ENCODE measurements at regions not wholly inside any gene's neighbourhood (a gene's known extent, or its start where the extent isn't known, plus 50 kb on each side); places are given as distances from the start of the nearest gene placed in this dataset.
"Not testable (repeated sequence)": the region's sequence is repeated elsewhere in the genome, so short reads cannot be mapped to it uniquely, and the experiment has no call there.

GRCh38 chr9:34907044-34907443 lies 51.0 kb upstream of the PHF24 start:
- Mint-ChIP-seq H3K36me3 (ENCODE audit: low read depth) (no peaks in the 10 kb centered on the region), H3K27me3 (peaks cover 25% of the 10 kb centered on the region), H3K9me3 (no peaks in the 10 kb centered on the region), H3K27ac (no peak overlapping the region), H3K4me3 (no peak overlapping the region), H3K4me1 (ENCODE audit: low read depth) (no peaks in the 10 kb centered on the region)

- no peak overlapping the region for H3K4me3 Mint-ChIP-seq
- H3K4me1 Mint-ChIP-seq (ENCODE audit: low read depth): no peaks in the 10 kb centered on the region
- H3K27ac Mint-ChIP-seq: no peak overlapping the region
- H3K36me3 Mint-ChIP-seq (ENCODE audit: low read depth): no peaks in the 10 kb centered on the region
- H3K9me3 Mint-ChIP-seq: no peaks in the 10 kb centered on the region
- peaks cover 31% of the 10 kb centered on the region for H3K27me3 Mint-ChIP-seq
These were observed 58.4 kb upstream of the PHF24 start for GRCh38 chr9:34899535-34900158.

GRCh38 chr9:34898846-34899245 lies 59.2 kb upstream of the PHF24 start:
- Mint-ChIP-seq H3K36me3 (ENCODE audit: low read depth) (no peaks in the 10 kb centered on the region), H3K27ac (no peak overlapping the region), H3K4me3 (no peak overlapping the region), H3K27me3 (peaks cover 38% of the 10 kb centered on the region), H3K4me1 (ENCODE audit: low read depth) (no peaks in the 10 kb centered on the region), H3K9me3 (no peaks in the 10 kb centered on the region)

GRCh38 chr9:34896112-34896511 lies 62.0 kb upstream of the PHF24 start:
- Mint-ChIP-seq H3K27ac (no peak overlapping the region), H3K4me1 (ENCODE audit: low read depth) (no peaks in the 10 kb centered on the region), H3K36me3 (ENCODE audit: low read depth) (no peaks in the 10 kb centered on the region), H3K9me3 (no peaks in the 10 kb centered on the region), H3K27me3 (peaks cover 38% of the 10 kb centered on the region), H3K4me3 (no peak overlapping the region)

GRCh38 chr9:34892886-34893285 lies 65.2 kb upstream of the PHF24 start:
- H3K27ac Mint-ChIP-seq: no peak overlapping the region
- H3K9me3 Mint-ChIP-seq: no peaks in the 10 kb centered on the region
- no peaks in the 10 kb centered on the region for H3K36me3 Mint-ChIP-seq (ENCODE audit: low read depth)
- H3K27me3 Mint-ChIP-seq: peaks cover 23% of the 10 kb centered on the region
- H3K4me3 Mint-ChIP-seq: no peak overlapping the region
- no peaks in the 10 kb centered on the region for H3K4me1 Mint-ChIP-seq (ENCODE audit: low read depth)

GRCh38 chr9:34891386-34891785 lies 66.7 kb upstream of the PHF24 start:
- H3K36me3 Mint-ChIP-seq (ENCODE audit: low read depth): no peaks in the 10 kb centered on the region
- peaks cover 18% of the 10 kb centered on the region for H3K27me3 Mint-ChIP-seq
- no peaks in the 10 kb centered on the region for H3K4me1 Mint-ChIP-seq (ENCODE audit: low read depth)
- H3K27ac Mint-ChIP-seq: no peak overlapping the region
- H3K9me3 Mint-ChIP-seq: no peaks in the 10 kb centered on the region
- H3K4me3 Mint-ChIP-seq: no peak overlapping the region

- H3K4me3 Mint-ChIP-seq: no peak overlapping the region
- no peak overlapping the region for H3K27ac Mint-ChIP-seq
- H3K27me3 Mint-ChIP-seq: no peaks in the 10 kb centered on the region
- H3K36me3 Mint-ChIP-seq (ENCODE audit: low read depth): no peaks in the 10 kb centered on the region
- H3K4me1 Mint-ChIP-seq (ENCODE audit: low read depth): no peaks in the 10 kb centered on the region
- H3K9me3 Mint-ChIP-seq: no peaks in the 10 kb centered on the region
These were observed 70.2 kb upstream of the PHF24 start for GRCh38 chr9:34887841-34888240.

GRCh38 chr9:34884747-34885189 lies 73.3 kb upstream of the PHF24 start:
- Mint-ChIP-seq H3K36me3 (ENCODE audit: low read depth) (no peaks in the 10 kb centered on the region), H3K4me3 (no peak overlapping the region), H3K4me1 (ENCODE audit: low read depth) (no peaks in the 10 kb centered on the region), H3K27ac (no peak overlapping the region), H3K9me3 (no peaks in the 10 kb centered on the region), H3K27me3 (peaks cover 13% of the 10 kb centered on the region)

GRCh38 chr9:34876096-34876495 lies 82.0 kb upstream of the PHF24 start:
- Mint-ChIP-seq H3K4me1 (ENCODE audit: low read depth) (no peaks in the 10 kb centered on the region), H3K27me3 (peaks cover 49% of the 10 kb centered on the region), H3K36me3 (ENCODE audit: low read depth) (no peaks in the 10 kb centered on the region), H3K9me3 (no peaks in the 10 kb centered on the region), H3K4me3 (no peak overlapping the region), H3K27ac (no peak overlapping the region)

- Mint-ChIP-seq H3K9me3 (peaks cover 3% of the 10 kb centered on the region), H3K27me3 (peaks cover 19% of the 10 kb centered on the region), H3K4me1 (ENCODE audit: low read depth) (no peaks in the 10 kb centered on the region), H3K36me3 (ENCODE audit: low read depth) (no peaks in the 10 kb centered on the region), H3K27ac (no peak overlapping the region), H3K4me3 (no peak overlapping the region)
These were observed 88.7 kb upstream of the PHF24 start for GRCh38 chr9:34869390-34869789.

- Mint-ChIP-seq H3K27ac (no peak overlapping the region), H3K4me1 (ENCODE audit: low read depth) (no peaks in the 10 kb centered on the region), H3K36me3 (ENCODE audit: low read depth) (no peaks in the 10 kb centered on the region), H3K4me3 (no peak overlapping the region), H3K9me3 (peaks cover 12% of the 10 kb centered on the region), H3K27me3 (peaks cover 24% of the 10 kb centered on the region)
These were observed 91.5 kb upstream of the PHF24 start for GRCh38 chr9:34866614-34867013.

GRCh38 chr9:34863426-34863825 lies 94.7 kb upstream of the PHF24 start:
- Mint-ChIP-seq H3K27ac (no peak overlapping the region), H3K9me3 (peaks cover 18% of the 10 kb centered on the region), H3K4me1 (ENCODE audit: low read depth) (no peaks in the 10 kb centered on the region), H3K27me3 (peaks cover 25% of the 10 kb centered on the region), H3K4me3 (no peak overlapping the region), H3K36me3 (ENCODE audit: low read depth) (no peaks in the 10 kb centered on the region)

- Mint-ChIP-seq H3K36me3 (ENCODE audit: low read depth) (no peaks in the 10 kb centered on the region), H3K27ac (no peak overlapping the region), H3K9me3 (peaks cover 18% of the 10 kb centered on the region), H3K27me3 (peaks cover 29% of the 10 kb centered on the region), H3K4me3 (no peak overlapping the region), H3K4me1 (ENCODE audit: low read depth) (no peaks in the 10 kb centered on the region)
These were observed 95.2 kb upstream of the PHF24 start for GRCh38 chr9:34862836-34863235.

GRCh38 chr9:34862043-34862442 lies 96.0 kb upstream of the PHF24 start:
- peaks cover 30% of the 10 kb centered on the region for H3K27me3 Mint-ChIP-seq
- no peaks in the 10 kb centered on the region for H3K4me1 Mint-ChIP-seq (ENCODE audit: low read depth)
- H3K9me3 Mint-ChIP-seq: peaks cover 18% of the 10 kb centered on the region
- no peak overlapping the region for H3K27ac Mint-ChIP-seq
- no peaks in the 10 kb centered on the region for H3K36me3 Mint-ChIP-seq (ENCODE audit: low read depth)
- no peak overlapping the region for H3K4me3 Mint-ChIP-seq

- peaks cover 30% of the 10 kb centered on the region for H3K27me3 Mint-ChIP-seq
- not testable (repeated sequence) for H3K9me3 Mint-ChIP-seq; H3K27ac Mint-ChIP-seq; H3K4me1 Mint-ChIP-seq (ENCODE audit: low read depth); H3K36me3 Mint-ChIP-seq (ENCODE audit: low read depth); H3K4me3 Mint-ChIP-seq
These were observed 103.1 kb upstream of the PHF24 start for GRCh38 chr9:34855016-34855415.

- Mint-ChIP-seq H3K9me3 (no peaks in the 10 kb centered on the region), H3K4me3 (no peak overlapping the region), H3K36me3 (ENCODE audit: low read depth) (no peaks in the 10 kb centered on the region), H3K4me1 (ENCODE audit: low read depth) (no peaks in the 10 kb centered on the region), H3K27me3 (peaks cover 13% of the 10 kb centered on the region), H3K27ac (no peak overlapping the region)
These were observed 120.1 kb upstream of the CCL21 start for GRCh38 chr9:34830068-34830467.
